ENCODE measurements at regions not wholly inside any gene's neighbourhood (a gene's known extent, or its start where the extent isn't known, plus 50 kb on each side); places are given as distances from the start of the nearest gene placed in this dataset.
"Not testable (repeated sequence)": the region's sequence is repeated elsewhere in the genome, so short reads cannot be mapped to it uniquely, and the experiment has no call there.

- TF ChIP-seq ETV6, HMGA2 (CRISPR knock-in tag; IDR thresholded peaks at IDR 0.05): not testable (repeated sequence)
- TF ChIP-seq, protein P1, sequence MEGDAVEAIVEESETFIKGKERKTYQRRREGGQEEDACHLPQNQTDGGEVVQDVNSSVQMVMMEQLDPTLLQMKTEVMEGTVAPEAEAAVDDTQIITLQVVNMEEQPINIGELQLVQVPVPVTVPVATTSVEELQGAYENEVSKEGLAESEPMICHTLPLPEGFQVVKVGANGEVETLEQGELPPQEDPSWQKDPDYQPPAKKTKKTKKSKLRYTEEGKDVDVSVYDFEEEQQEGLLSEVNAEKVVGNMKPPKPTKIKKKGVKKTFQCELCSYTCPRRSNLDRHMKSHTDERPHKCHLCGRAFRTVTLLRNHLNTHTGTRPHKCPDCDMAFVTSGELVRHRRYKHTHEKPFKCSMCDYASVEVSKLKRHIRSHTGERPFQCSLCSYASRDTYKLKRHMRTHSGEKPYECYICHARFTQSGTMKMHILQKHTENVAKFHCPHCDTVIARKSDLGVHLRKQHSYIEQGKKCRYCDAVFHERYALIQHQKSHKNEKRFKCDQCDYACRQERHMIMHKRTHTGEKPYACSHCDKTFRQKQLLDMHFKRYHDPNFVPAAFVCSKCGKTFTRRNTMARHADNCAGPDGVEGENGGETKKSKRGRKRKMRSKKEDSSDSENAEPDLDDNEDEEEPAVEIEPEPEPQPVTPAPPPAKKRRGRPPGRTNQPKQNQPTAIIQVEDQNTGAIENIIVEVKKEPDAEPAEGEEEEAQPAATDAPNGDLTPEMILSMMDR (IDR thresholded peaks at IDR 0.05), result not testable (repeated sequence)
- TF ChIP-seq, protein P2, sequence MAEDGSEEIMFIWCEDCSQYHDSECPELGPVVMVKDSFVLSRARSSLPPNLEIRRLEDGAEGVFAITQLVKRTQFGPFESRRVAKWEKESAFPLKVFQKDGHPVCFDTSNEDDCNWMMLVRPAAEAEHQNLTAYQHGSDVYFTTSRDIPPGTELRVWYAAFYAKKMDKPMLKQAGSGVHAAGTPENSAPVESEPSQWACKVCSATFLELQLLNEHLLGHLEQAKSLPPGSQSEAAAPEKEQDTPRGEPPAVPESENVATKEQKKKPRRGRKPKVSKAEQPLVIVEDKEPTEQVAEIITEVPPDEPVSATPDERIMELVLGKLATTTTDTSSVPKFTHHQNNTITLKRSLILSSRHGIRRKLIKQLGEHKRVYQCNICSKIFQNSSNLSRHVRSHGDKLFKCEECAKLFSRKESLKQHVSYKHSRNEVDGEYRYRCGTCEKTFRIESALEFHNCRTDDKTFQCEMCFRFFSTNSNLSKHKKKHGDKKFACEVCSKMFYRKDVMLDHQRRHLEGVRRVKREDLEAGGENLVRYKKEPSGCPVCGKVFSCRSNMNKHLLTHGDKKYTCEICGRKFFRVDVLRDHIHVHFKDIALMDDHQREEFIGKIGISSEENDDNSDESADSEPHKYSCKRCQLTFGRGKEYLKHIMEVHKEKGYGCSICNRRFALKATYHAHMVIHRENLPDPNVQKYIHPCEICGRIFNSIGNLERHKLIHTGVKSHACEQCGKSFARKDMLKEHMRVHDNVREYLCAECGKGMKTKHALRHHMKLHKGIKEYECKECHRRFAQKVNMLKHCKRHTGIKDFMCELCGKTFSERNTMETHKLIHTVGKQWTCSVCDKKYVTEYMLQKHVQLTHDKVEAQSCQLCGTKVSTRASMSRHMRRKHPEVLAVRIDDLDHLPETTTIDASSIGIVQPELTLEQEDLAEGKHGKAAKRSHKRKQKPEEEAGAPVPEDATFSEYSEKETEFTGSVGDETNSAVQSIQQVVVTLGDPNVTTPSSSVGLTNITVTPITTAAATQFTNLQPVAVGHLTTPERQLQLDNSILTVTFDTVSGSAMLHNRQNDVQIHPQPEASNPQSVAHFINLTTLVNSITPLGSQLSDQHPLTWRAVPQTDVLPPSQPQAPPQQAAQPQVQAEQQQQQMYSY (CRISPR knock-in tag; IDR thresholded peaks at IDR 0.05), result not testable (repeated sequence)
Observed at GRCh38 chr9:66269783-66270182, 532.8 kb downstream of the FOXD4L4 start.

Data from WTC11 (cell line).